ENCODE measurements at regions not wholly inside any gene's neighbourhood (a gene's known extent, or its start where the extent isn't known, plus 50 kb on each side); places are given as distances from the start of the nearest gene placed in this dataset.

DNA sequence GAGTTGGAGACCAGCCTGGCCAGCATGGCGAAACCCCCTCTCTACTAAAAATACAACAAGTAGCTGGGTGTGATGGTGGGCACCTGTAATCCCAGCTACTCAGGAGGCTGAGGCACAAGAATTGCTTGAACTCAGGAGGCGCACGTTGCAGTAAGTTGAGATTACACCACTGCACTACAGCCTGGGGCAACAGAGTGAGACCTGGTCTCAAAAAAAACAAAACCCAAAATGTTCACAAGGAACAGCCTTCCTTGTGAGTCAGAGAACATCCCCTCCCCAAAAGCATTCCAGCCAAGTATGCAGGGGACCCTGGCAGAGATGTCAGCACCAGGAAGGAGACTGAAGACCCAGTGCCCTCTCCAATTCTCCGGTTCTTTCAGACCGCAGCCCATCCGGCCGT, 314.9 kb upstream of the TSHZ3 start:
- DNase-seq (ENCODE audit: low read depth), result no peak

DNA sequence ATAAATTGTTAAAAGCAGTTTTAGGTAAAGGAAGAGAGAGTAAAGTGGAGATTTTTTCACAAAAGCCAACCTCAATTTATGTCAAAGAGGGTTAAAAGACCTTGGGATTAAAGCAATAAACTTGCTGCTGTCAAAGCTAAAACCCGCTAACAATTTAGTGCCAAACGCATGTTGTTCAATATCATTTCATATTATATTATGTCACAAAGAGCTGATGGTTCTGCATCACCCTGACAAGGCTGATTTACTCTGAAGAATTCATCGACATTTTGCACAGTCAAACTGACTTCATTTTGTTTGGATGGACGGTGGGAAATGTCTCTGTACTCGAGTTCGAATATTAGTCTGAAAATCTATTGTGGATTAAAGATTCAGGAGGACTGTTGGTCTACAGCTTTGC, 315.8 kb upstream of the TSHZ3 start:
- DNase-seq (ENCODE audit: low read depth), result no peak

DNA sequence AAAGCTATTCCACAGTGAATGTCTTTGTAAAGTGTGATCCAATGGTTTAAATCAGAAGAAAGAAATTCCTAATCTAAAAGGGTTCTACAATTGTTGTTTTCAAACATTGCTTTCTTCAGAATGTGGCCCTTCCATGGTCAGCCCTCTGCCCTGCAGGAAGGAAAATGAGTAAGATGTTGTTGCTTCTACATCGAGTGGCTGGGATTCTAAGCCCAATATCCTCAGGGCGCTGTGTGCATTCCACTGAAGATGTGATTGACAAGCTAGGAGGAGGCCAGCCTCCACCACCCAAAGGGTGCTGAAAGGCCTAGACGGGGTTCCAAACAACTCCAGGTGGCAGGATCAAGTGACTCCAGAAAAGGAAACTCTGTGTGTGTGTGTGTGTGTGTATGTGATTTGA, 316.9 kb upstream of the TSHZ3 start:
- no peak for DNase-seq (ENCODE audit: low read depth)

DNA sequence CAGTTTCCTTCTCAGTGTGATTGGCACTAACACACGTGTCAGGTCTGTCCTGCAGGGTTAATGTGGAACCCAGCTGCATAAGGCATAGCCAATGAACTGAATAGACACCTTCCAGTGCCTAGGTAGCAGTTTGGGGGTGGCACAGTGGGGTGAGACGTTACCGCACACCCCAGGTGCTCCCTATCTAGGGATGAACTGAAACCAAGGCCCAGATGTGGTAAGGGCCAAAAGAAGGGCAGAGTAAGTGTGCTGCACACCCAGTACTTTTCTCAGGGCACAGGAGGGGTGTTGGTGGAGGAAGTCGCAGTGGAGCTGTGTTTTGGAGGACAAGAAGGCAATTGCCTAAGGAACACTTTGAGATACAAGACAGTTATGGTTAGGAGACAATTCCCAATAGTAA, 317.9 kb upstream of the TSHZ3 start:
- no peak for DNase-seq (ENCODE audit: low read depth)

DNA sequence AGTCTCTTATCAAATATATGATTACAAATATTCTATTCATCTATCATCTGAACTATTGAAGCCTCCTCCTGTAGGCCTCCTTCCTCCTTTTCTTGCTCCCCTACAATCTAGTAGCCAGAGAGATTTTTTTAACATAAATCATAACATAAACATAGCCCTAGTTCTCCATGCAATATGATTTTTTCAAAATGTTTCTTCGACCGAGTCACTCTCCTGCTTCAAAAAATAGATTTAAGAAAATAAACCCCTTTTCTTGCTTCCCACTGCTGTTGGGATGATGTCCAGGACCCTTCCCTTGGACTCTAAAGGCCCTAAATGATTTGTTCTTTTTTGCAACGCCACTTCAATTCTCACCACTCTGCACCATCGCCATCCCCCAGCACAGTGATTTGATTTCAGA, 319.7 kb upstream of the TSHZ3 start:
- DNase-seq (ENCODE audit: low read depth), result no peak

DNA sequence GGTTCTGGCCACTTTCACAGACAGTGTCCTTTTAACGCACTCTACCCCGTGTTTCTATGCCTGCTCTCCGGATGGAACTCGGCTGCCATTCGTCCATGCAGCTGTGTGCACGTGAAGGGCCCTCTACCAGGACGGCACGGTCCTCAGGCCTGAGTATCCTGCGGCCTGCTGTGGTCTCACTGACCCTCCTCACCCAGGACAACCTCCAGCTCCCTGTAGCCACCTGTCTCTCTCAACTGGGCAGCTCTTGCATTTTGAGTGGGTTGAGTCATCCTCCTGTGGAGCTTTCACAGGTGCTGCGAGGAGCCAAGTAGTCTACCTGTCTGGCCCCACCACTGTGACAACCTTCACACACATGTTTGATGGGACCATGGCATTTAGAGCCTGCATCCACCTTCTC, 321.7 kb upstream of the TSHZ3 start:
- DNase-seq (ENCODE audit: low read depth), result no peak

DNA sequence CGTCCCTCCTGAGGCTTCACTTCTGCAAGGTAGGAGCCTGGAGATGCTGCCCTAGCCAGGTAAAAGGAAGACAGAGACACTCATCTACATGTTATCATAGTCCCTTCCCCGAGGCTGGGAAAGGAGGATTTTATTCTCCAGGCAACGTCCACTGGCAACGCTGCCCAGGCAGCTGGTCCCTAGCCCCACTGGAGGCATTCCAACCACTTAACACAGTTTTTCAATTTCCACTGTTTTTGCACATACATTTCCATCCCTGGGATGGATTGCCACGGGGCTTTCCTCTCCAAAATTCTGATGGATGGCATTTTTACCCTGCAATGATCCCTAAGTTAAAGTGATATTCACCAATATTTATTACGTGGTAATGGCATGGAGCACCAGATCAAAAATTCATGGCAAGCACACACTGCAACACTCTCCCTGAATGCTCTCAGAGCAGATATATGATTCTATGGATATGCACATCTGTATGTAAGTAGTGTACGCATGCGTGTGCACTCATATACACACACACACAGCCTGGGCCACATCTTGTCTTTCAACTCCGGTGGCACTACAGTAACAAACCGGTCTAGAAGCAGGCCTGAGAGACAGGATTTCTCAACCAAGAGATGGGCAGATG, 322.3 kb upstream of the TSHZ3 start:
- DNase-seq (ENCODE audit: low read depth), result no peak

DNA sequence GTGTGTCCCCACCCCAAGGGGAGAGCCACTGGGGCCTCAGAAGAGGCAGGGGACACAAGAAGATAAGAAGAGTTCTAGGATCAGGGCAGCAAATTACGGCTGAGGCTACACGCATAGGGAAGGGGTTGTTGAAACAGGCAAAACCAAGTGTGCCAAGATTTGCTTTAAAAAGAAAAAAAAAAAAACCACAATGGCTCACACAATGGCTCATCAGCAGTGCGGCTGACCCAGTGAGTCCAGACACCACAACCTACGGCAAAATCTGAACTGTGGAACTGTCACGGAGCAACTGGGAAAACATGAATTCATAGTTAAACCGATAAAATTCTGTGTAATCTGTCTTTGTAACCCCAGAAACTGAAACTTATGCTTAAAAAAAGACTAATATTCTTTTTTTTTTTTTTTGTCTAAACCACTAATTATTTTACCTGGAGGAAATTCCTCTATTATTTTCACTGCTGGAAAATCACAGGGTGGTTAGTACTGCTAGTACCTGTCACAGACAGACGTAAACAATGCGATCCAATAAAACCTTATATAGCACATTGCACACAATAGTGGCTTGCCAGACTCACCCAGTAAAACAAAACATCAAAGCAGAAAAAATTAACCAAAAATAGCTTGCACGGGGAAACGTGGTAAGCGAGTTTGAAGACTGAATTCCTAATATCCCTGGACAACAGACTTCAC, 325.4 kb upstream of the TSHZ3 start:
- no peak for DNase-seq (ENCODE audit: low read depth)

DNA sequence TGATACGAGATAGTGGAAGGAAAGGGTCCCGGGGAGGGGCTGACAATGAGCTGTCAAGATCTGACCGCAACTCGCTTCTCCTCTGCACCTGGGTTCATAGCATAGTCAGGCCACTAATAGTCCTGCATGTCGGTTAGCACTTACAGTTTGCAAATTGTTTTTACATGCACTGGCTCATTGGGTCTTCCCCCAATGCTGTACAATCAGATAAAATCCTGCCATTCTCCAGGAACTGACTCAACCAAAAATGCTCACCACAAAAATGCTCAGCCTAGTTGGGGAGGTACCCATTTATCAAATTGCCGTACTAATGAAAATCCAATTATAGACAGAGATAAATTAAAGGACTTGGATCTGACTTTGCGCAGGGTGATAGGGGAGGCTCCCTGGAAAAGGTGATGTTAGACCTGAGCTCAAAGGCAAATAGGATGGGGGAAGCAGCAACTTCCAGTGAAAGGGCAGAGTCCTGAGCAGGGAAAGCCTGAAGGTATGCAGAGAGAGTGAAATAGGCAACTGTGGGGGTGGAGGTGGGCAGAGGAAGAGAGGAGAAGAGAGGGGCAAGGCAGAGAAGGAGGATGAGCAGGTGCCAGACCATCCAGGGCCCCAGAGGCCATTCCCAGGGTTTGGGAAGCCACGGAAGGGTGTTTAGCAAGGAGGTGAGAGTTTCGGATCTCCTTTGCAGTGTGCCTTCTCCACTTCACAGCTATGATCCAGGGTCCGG, 326.1 kb upstream of the TSHZ3 start:
- DNase-seq (ENCODE audit: low read depth), result no peak

DNA sequence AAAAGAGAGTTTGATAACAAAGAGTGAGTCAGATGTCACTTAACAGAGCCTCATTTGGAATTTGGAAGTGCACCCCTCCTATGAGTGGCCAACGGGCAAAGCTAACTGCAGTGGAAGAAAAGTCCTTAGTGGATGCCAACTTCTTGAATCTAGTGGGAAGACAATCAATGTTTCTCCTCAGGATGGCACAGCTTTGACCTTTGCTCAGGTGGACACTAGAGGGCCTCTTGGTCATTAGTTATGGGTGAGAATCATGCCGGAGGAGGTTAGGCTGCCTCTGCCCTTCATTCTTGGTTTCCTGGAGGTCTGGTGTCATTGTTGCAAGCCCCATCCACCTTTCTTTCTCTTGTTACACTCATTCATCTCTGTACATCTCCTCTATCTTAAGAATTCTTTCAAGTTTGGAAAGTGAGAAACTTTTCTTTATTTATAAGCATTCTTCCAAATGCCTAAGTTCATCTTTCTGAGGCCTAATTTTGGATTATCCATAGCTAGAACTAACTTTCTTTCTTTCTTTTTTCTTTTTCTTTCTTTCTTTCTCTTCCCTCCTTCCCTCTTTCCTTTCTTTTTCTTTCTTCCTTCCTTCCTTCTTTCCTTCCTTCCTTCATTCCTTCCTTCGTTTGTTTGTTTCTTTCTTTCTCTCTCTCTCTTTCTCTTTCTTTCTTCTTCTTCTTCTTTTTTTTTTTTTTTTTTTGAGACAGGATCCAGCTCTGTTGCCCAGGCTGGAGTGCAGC, 327.2 kb upstream of the TSHZ3 start:
- no peak for DNase-seq (ENCODE audit: low read depth)

DNA sequence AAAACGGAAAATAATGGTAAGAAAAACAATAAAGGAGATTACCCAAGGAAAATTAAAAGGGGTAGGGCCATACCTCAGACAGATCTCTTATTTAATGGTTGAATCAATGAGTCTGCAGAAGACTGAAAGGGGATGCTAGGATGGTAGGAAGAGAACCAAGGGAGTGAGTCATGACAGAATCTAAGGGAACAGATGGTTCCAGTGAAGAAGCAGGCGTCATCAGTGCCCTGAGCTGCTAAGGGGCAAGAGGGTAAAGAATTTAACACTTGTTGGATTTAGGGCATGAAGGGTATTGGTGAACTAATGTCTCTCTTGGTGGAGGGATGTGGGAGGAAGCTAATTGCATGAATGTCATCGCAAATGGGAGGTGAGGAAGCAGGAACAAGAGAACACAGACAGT, 329.2 kb upstream of the TSHZ3 start:
- DNase-seq (ENCODE audit: low read depth), result no peak

DNA sequence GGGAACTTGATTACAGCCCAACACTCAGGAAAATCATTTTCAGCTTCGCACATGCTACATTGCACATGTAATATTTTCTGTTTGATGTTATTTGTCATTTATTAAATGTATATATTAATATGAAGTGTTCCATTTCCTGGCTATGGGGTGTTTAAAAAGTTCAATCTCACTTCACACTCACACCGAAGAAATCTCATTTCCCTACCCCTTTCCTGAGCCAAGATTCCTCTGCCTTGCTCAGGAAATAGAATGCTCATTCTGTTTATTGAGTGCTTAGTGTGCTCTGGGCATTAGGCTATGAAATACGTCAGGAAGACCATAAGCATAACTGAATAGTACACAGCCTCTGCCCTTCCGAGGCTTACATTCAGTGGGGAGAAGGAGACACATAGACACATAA, 331.9 kb upstream of the TSHZ3 start:
- DNase-seq (ENCODE audit: low read depth), result no peak

DNA sequence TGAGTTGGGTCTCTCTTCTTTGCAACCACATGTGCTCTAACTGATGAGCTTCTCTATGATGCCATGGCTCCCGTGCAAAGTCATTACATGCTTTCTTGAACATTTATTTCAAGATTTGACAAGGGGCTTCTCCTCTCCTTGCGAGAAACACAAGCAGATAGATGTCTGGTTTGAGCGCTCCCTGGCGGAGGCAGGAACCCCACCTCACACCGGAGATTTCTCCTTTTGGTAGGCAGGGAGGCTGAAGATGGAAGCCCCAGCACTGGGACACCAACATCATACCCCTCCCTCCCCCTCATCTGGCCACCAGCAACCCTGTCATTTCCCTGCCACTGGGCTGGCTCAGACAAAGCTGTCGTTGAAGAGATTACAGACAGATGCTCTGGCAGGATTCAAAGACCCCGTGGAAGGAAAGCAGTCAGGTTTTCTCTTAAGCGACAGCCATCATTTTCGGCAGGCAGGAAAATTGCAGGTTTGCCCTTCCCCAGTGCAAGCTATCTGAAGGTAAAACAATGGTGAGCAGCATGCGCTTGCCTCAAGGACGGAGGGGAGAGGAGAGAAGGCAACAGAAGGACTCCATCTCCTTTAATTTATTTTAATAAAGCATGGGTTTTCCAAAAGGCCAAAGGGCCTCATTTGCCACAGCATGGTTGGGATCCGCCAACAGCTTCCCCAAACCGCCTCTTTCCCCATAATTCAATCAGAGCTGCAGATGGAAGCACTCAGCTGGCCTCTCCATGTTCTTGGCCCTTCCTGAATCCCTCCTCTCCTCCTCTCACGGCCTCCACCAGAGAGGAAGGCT, 344.1 kb upstream of the TSHZ3 start:
- no peak for DNase-seq (ENCODE audit: low read depth)

DNA sequence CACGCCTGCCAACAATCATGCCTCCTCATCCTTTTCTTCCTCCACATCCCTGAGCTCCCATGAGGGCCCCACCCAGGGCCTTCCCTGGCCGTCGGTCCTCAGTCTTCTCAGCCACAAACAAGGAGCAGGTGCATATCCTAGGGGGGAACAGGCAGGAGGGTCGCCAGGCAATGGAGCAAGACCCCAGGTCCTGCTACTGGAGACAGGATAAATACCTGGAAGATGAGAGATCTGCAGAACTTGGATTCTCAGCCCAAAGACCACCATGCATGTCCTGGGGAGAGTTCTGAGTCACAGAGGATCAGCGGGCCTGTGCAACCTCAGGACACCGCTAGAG, 344.7 kb upstream of the TSHZ3 start:
- DNase-seq (ENCODE audit: low read depth), result no peak

DNA sequence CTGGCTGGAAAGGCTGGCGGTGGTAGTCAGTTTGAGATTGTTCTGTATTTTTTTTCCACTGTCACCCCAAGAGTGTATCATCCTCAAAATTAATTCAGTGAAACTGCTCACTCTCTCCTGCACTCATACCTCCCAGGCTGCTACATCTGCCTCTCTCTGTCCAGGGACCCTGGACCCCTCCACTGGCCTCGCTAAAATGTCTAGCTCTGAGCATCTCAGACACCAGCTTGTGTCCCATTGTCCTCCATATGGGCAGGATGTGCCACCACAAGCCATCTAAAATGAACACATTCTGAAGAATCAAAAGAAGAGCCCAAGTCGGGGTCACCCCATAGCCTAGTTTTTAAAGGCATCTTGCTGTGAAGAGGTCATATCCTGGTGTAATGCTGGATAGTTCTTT, 345.5 kb upstream of the TSHZ3 start:
- no peak for DNase-seq (ENCODE audit: low read depth)

DNA sequence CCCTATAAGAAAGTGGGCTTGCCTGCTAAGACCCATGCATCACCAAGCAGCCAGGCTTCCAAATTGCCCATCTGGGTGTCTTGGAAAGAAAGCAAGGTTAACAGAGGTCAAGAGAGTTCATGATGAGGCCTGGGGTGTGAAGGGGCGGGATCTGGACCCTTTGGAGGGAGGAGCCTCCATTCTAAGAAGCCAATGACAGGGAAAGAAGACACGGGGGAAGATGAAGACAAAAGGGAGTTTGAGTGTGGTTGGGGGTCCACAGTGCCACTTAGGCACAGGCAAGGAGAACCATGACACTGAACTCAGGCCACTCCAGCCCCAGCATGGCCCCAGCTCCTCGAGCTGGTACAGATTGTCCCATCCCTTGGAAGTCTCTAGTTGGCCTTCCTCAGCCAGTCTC, 350.2 kb upstream of the TSHZ3 start:
- DNase-seq (ENCODE audit: low read depth), result no peak

DNA sequence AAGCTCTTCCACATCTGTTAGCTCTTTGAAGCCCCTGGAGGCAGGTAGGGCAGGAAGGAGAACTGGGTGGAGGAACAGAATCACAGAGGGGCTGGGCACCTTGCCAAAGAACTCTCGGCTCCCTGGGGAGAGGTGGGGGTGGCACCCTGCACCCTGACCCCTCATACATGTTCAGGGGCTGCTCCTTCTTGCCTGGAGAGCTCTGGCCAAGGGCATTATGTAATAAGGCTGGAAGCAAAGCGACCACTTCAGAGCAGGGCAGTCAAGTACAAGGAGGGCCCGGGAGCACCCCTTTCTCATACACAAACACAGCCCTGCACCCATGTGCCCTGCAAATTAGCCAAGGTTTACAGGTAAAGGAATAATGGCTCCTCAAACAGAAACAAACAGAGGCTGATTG, 351.9 kb upstream of the TSHZ3 start:
- DNase-seq (ENCODE audit: low read depth), result no peak

DNA sequence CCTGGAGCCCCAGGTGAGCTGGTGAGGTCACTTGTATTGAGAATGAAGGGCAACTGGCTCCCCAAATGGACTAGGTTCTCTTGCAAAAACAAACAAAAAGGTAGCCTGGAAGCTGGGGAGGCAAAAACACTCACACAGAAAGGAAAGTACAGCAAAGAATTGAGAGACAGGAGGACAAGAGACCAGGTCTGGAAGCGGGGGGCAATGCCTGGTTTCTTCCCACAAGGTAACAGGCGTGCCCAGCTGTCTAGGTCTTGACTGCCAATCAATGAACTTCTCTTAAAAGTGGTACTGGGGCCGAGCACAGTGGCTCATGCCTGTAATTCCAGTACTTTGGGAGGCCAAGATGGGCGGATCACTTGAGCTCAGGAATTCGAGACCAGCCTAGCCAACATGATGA, 356.4 kb upstream of the TSHZ3 start:
- no peak for DNase-seq (ENCODE audit: low read depth)

DNA sequence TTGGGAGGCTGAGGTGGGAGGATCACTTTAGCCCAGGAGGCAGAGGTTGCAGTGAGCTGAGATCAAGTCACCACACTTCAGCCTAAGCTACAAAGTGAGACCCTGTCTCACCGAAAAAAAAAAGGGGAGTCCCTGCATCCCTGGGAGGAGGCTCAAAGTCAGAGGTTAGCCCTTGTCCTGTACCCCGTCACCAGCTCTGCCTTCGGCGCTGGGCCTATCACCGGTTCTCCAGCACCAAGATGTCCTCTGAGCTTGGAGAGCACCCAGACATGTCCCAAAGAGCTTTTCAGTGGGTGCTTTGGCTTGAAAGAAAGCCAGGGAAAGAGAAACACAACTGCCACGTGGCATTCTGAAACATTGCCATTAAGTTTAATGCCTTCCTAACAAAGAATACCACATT, 356.9 kb upstream of the TSHZ3 start:
- DNase-seq (ENCODE audit: low read depth), result no peak

DNA sequence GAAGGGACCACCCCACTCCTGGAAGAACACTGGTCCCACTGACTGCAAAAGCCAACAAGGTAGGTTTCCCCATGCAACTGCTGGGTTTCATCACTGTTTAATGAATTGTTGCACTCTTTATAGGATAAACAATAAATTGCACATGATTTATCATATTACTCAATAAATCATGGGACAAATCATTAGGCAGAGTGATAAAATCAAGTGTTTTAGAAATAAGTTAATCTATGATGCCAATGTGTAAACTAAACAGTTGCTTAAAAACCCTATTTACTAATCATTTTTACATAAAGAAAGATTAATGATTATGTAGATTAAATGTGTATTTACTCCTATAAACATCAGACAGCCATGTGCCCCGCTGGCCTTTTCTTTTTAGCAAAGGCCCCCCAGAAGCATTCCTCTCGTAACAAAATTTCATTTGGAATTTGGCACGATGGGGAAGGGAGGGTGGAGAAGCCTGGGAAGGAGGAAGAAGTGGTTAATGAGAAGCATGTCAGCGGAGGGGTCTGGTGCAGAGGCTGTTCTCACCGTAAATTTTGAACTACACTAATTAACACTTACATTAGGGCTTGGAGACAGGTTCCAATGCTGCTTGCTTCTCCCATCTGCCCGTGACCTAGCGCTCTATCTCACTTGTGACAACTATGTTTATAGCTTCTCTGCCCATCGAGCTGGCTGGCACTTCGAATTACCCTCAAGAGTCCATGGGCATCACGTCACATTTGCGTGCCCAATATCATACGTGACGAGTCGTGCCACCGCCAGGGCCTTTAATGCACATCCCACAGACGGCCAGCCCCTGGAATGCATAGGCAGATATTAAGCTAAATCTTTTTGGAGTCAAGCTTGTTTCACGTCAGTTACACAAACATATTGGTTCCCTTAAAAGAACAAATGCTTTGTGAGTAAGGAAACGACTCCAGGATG, 357.7 kb upstream of the TSHZ3 start:
- no peak for DNase-seq (ENCODE audit: low read depth)

DNA sequence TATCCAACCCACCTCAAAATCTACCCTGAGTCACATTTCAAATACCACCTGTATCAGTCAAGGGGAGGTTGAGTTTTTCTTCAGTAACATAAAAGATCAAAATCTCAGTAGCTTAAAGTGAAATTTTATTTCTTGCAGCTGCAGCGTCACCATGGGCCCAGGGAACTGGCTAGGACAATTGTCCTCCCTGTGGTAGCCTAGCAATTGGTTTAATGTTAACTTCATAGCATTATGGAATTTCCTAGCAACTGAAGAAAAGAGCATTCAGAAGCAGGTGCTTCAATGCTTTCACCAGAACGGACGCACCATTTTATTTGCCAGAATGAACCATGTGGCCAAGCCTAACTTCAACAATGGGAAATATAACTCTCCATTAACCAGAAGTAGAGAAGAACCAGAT, 359.3 kb upstream of the TSHZ3 start:
- no peak for DNase-seq (ENCODE audit: low read depth)
